ENCODE measurements at regions not wholly inside any gene's neighbourhood (a gene's known extent, or its start where the extent isn't known, plus 50 kb on each side); places are given as distances from the start of the nearest gene placed in this dataset.

DNA sequence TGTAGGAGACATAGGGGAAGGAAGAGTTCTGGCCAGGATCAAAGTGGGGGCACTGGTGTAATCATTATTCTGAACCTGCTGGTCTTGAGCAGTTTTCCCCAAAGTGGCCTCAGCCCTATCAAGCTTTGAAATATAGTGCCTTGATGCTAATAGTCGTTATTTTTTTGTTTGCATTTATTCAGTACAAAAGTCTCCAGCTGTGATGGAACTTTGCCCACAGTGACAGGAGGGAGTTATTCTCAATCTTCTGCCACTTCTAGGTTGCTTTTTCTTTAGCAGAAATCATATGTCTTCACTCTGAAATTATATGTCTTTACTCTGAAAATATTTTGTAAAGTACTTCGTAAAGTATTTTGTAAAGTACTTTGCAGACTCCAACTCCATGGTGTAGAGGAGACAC lies 93.1 kb downstream of the FAT3 start:
- TF ChIP-seq POLR2A (IDR thresholded peaks at IDR 0.05): no peak
- TF ChIP-seq, protein P1, sequence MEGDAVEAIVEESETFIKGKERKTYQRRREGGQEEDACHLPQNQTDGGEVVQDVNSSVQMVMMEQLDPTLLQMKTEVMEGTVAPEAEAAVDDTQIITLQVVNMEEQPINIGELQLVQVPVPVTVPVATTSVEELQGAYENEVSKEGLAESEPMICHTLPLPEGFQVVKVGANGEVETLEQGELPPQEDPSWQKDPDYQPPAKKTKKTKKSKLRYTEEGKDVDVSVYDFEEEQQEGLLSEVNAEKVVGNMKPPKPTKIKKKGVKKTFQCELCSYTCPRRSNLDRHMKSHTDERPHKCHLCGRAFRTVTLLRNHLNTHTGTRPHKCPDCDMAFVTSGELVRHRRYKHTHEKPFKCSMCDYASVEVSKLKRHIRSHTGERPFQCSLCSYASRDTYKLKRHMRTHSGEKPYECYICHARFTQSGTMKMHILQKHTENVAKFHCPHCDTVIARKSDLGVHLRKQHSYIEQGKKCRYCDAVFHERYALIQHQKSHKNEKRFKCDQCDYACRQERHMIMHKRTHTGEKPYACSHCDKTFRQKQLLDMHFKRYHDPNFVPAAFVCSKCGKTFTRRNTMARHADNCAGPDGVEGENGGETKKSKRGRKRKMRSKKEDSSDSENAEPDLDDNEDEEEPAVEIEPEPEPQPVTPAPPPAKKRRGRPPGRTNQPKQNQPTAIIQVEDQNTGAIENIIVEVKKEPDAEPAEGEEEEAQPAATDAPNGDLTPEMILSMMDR (IDR thresholded peaks at IDR 0.05): no peak
